Ovary (tissue), 3 donors: ENCODE measurements at regions not wholly inside any gene's neighbourhood (a gene's known extent, or its start where the extent isn't known, plus 50 kb on each side); places are given as distances from the start of the nearest gene placed in this dataset.

Source experiments
- EP300 ChIP-seq: sonication (generic); formaldehyde crosslinking; IDR thresholded peaks from one replicate; pipeline ENCODE4 v1.6.1; 2017; ENCODE audit warnings: antibody characterized with exemption
- POLR2A ChIP-seq: fragments of 450-650 bp; IDR thresholded peaks from one replicate; pipeline ENCODE4 v1.6.1; 2017; ENCODE audit warnings: antibody characterized with exemption, mild to moderate bottlenecking, moderate library complexity
- TF ChIP-seq, protein P1 (sequence below), 3 donors: fragments of 450-650 bp in 2 of 3; fragments of 200-600 bp in 1 of 3; IDR thresholded peaks; one replicate each; pipeline versions ENCODE4 v1.5.1 to v1.8.0; 2016 to 2022; ENCODE audit warnings: antibody characterized with exemption in 3 of 3, mild to moderate bottlenecking in 1 of 3
- donor health status: DM: no; HTN: no; CAD: no.

DNA sequence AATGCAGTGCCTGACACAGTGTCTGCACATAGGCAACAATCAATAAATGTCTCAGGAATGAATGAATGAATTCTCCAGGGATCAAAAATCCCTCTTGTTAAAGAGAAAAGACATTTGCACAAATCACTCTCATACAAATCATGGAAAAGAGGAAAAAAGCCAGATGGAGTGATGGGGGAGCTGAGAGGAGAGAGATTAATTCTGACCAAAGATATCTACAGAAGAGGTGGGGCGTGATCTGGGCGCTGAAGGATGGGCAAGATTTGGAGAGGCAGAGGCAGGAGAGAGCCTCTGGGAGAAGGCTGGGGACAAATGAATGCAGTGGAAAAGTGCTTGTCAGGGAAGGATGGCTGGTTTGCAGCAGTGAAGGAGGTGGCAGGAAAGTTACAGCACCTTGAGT, 142.9 kb upstream of the BACH2 start:
- TF ChIP-seq, protein P1, sequence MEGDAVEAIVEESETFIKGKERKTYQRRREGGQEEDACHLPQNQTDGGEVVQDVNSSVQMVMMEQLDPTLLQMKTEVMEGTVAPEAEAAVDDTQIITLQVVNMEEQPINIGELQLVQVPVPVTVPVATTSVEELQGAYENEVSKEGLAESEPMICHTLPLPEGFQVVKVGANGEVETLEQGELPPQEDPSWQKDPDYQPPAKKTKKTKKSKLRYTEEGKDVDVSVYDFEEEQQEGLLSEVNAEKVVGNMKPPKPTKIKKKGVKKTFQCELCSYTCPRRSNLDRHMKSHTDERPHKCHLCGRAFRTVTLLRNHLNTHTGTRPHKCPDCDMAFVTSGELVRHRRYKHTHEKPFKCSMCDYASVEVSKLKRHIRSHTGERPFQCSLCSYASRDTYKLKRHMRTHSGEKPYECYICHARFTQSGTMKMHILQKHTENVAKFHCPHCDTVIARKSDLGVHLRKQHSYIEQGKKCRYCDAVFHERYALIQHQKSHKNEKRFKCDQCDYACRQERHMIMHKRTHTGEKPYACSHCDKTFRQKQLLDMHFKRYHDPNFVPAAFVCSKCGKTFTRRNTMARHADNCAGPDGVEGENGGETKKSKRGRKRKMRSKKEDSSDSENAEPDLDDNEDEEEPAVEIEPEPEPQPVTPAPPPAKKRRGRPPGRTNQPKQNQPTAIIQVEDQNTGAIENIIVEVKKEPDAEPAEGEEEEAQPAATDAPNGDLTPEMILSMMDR (IDR thresholded peaks at IDR 0.05), result no peak
- TF ChIP-seq EP300 (no peak), POLR2A (no peak)
